HEK293 (cell line): ENCODE measurements at regions not wholly inside any gene's neighbourhood (a gene's known extent, or its start where the extent isn't known, plus 50 kb on each side); places are given as distances from the start of the nearest gene placed in this dataset.

Source experiments
- ZNF16 ChIP-seq: fragments of 450-650 bp; formaldehyde crosslinking; IDR thresholded peaks from 2 replicates; pipeline ENCODE4 v1.5.1; 2016; ENCODE audit warnings: low read depth, missing biosample characterization, missing genetic modification characterization
- TF ChIP-seq, protein P1 (sequence below): fragments of 450-650 bp; formaldehyde crosslinking; IDR thresholded peaks from 2 replicates; pipeline ENCODE4 v1.5.1; 2016; ENCODE audit warnings: missing biosample characterization, missing genetic modification characterization

DNA sequence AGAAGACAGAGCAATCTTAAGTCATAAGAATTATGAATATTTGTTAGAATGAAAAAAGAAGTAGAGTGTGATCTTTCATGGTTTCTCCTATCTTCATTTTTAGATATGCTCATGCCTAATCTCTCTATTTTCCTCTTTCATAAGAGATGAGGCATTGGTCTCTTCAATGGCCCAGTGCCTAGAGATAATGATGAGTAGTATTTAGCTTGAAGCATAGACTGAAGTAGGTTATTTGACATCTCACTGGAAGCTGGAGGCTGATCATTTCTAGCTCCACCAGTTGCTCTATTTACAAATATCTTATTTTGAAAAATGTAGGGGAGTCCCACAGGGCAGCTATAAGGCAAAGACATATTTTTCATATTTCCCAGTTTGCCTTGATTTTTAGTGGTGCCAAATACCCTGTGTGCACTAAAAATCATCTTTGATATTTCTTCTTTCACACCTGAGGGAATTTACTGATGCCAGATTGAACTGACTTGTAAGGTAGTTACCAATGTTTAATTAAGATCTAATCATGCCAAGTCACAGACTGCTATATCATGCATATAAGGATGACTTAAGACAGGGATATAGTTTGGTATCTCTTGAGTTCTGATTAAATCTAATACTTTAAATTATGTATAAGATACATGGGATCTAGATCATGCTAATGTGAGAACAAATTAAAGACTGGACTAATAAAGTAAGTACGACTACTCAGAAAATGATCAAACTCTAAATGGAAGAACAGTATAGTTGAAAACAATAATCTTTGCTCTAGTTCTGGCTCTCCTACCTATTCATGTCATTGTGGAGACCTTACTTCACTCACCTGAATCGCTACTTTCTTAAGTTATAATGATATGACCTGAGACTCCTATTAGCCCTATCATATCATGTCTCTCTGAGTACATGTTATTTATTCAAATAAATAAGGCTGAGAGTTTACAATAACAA is 108.2 kb upstream of the IFNE start:
- TF ChIP-seq ZNF16: no peak
- TF ChIP-seq, protein P1, sequence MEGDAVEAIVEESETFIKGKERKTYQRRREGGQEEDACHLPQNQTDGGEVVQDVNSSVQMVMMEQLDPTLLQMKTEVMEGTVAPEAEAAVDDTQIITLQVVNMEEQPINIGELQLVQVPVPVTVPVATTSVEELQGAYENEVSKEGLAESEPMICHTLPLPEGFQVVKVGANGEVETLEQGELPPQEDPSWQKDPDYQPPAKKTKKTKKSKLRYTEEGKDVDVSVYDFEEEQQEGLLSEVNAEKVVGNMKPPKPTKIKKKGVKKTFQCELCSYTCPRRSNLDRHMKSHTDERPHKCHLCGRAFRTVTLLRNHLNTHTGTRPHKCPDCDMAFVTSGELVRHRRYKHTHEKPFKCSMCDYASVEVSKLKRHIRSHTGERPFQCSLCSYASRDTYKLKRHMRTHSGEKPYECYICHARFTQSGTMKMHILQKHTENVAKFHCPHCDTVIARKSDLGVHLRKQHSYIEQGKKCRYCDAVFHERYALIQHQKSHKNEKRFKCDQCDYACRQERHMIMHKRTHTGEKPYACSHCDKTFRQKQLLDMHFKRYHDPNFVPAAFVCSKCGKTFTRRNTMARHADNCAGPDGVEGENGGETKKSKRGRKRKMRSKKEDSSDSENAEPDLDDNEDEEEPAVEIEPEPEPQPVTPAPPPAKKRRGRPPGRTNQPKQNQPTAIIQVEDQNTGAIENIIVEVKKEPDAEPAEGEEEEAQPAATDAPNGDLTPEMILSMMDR (tag by site-specific recombination): no peak
